ENCODE measurements at regions not wholly inside any gene's neighbourhood (a gene's known extent, or its start where the extent isn't known, plus 50 kb on each side); places are given as distances from the start of the nearest gene placed in this dataset.

GRCh38 chr14:51533872-51534553, 117.7 kb upstream of the FRMD6 start:
- DNase-seq (ENCODE audit: low spot score) = no peak
- H3K18ac ChIP-seq (ENCODE audit: low read length) = no peak overlapping the region
- H3K23ac ChIP-seq (ENCODE audit: low read depth, low read length, poor library complexity) = no peak overlapping the region
- no CpG with 5 or more reads among the region's 3 CpGs for WGBS, 2 donors (ENCODE audit: extremely low coverage in 2 of 2, insufficient read length in 2 of 2, insufficient replicate concordance in 1 of 2)
- no peak overlapping the region for H2AK5ac ChIP-seq (ENCODE audit: low read depth, low read length)
- peaks cover 0 to 15% of the 10 kb centered on the region in 2 donors for H3K4me1 ChIP-seq (ENCODE audit: control insufficient read depth in 2 of 2, insufficient read depth in 1 of 2, low read depth in 1 of 2, low read length in 2 of 2)
- no peak overlapping the region for H3K4me3 ChIP-seq (ENCODE audit: low read length in 2 of 2)
- no peak overlapping the region for H4K8ac ChIP-seq (ENCODE audit: low read depth, low read length)
- H2BK15ac ChIP-seq (ENCODE audit: low read length) = no peak overlapping the region
- no peak overlapping the region for H3K4ac ChIP-seq (ENCODE audit: low read length)
- H3K14ac ChIP-seq (ENCODE audit: low read length) = no peak overlapping the region
- H3K9ac ChIP-seq (ENCODE audit: low read depth, low read length, poor library complexity) = no peak overlapping the region
- H2BK120ac ChIP-seq (ENCODE audit: low read depth, low read length) = no peak overlapping the region
- H3K9me3 ChIP-seq (replicated peaks in 1 of 2; ENCODE audit: control insufficient read depth in 2 of 2, insufficient read depth in 1 of 2, low read depth in 1 of 2, low read length in 2 of 2) = peaks cover 0 to 7% of the 10 kb centered on the region in 2 donors
- H3K36me3 ChIP-seq (replicated peaks in 1 of 2; ENCODE audit: control insufficient read depth in 2 of 2, insufficient read depth in 2 of 2, low read length in 2 of 2) = no peaks in the 10 kb centered on the region
- H3K27ac ChIP-seq (replicated peaks; ENCODE audit: low read length) = no peak overlapping the region
- peak overlapping the region; percentile 82 for H2AFZ ChIP-seq (ENCODE audit: low read length)
- no peaks in the 10 kb centered on the region for H3K27me3 ChIP-seq (ENCODE audit: control insufficient read depth in 3 of 3, insufficient read depth in 3 of 3, low read depth in 1 of 3, low read length in 3 of 3)
- H4K91ac ChIP-seq (ENCODE audit: low read depth, low read length, poor library complexity) = no peak overlapping the region
- H2BK5ac ChIP-seq (ENCODE audit: low read length) = no peak overlapping the region
- no peaks in the 10 kb centered on the region for H3K79me1 ChIP-seq (ENCODE audit: low read depth, low read length)
- no peak overlapping the region for H3K4me2 ChIP-seq (ENCODE audit: insufficient read depth, low read length, poor library complexity, severe bottlenecking)
- H2BK12ac ChIP-seq (ENCODE audit: low read length) = no peak overlapping the region

- H2AK5ac ChIP-seq (ENCODE audit: low read depth, low read length) = no peak overlapping the region
- DNase-seq (ENCODE audit: low spot score) = no peak
- no peak overlapping the region for H3K4me2 ChIP-seq (ENCODE audit: insufficient read depth, low read length, poor library complexity, severe bottlenecking)
- H2BK12ac ChIP-seq (ENCODE audit: low read length) = no peak overlapping the region
- H3K4me3 ChIP-seq (ENCODE audit: low read length in 2 of 2) = no peak overlapping the region
- H3K18ac ChIP-seq (ENCODE audit: low read length) = no peak overlapping the region
- no peak overlapping the region for H4K8ac ChIP-seq (ENCODE audit: low read depth, low read length)
- H3K23ac ChIP-seq (ENCODE audit: low read depth, low read length, poor library complexity) = no peak overlapping the region
- H2BK5ac ChIP-seq (ENCODE audit: low read length) = no peak overlapping the region
- peaks cover under 1 to 15% of the 10 kb centered on the region in 2 donors for H3K4me1 ChIP-seq (ENCODE audit: control insufficient read depth in 2 of 2, insufficient read depth in 1 of 2, low read depth in 1 of 2, low read length in 2 of 2)
- H3K4ac ChIP-seq (ENCODE audit: low read length) = no peak overlapping the region
- H3K9ac ChIP-seq (ENCODE audit: low read depth, low read length, poor library complexity) = no peak overlapping the region
- no peak overlapping the region for H3K14ac ChIP-seq (ENCODE audit: low read length)
- H3K27ac ChIP-seq (replicated peaks; ENCODE audit: low read length) = no peak overlapping the region
- peaks cover 0 to 7% of the 10 kb centered on the region in 2 donors for H3K9me3 ChIP-seq (replicated peaks in 1 of 2; ENCODE audit: control insufficient read depth in 2 of 2, insufficient read depth in 1 of 2, low read depth in 1 of 2, low read length in 2 of 2)
- H4K91ac ChIP-seq (ENCODE audit: low read depth, low read length, poor library complexity) = no peak overlapping the region
- H3K36me3 ChIP-seq (replicated peaks in 1 of 2; ENCODE audit: control insufficient read depth in 2 of 2, insufficient read depth in 2 of 2, low read length in 2 of 2) = no peaks in the 10 kb centered on the region
- H2BK120ac ChIP-seq (ENCODE audit: low read depth, low read length) = no peak overlapping the region
- no CpG with 5 or more reads among the region's 4 CpGs for WGBS, 2 donors (ENCODE audit: extremely low coverage in 2 of 2, insufficient read length in 2 of 2, insufficient replicate concordance in 1 of 2)
- no peaks in the 10 kb centered on the region for H3K79me1 ChIP-seq (ENCODE audit: low read depth, low read length)
- no peak overlapping the region for H2BK15ac ChIP-seq (ENCODE audit: low read length)
- no peaks in the 10 kb centered on the region for H3K27me3 ChIP-seq (ENCODE audit: control insufficient read depth in 3 of 3, insufficient read depth in 3 of 3, low read depth in 1 of 3, low read length in 3 of 3)
- peak overlapping the region; percentile 82 for H2AFZ ChIP-seq (ENCODE audit: low read length)
Measured at GRCh38 chr14:51534610-51535011, 117.1 kb upstream of the FRMD6 start.

- Histone ChIP-seq H3K9me3 (replicated peaks in 1 of 2; ENCODE audit: control insufficient read depth in 2 of 2, insufficient read depth in 1 of 2, low read depth in 1 of 2, low read length in 2 of 2) (peaks cover 0 to 7% of the 10 kb centered on the region in 2 donors), H3K4ac (ENCODE audit: low read length) (no peak overlapping the region), H4K91ac (ENCODE audit: low read depth, low read length, poor library complexity) (no peak overlapping the region), H3K14ac (ENCODE audit: low read length) (no peak overlapping the region), H2BK120ac (ENCODE audit: low read depth, low read length) (no peak overlapping the region), H3K18ac (ENCODE audit: low read length) (no peak overlapping the region), H3K36me3 (replicated peaks in 1 of 2; ENCODE audit: control insufficient read depth in 2 of 2, insufficient read depth in 2 of 2, low read length in 2 of 2) (no peaks in the 10 kb centered on the region), H2BK12ac (ENCODE audit: low read length) (no peak overlapping the region), H2AFZ (ENCODE audit: low read length) (no peak overlapping the region), H2BK5ac (ENCODE audit: low read length) (no peak overlapping the region), H3K27ac (replicated peaks; ENCODE audit: low read length) (no peak overlapping the region), H3K23ac (ENCODE audit: low read depth, low read length, poor library complexity) (no peak overlapping the region), H3K79me1 (ENCODE audit: low read depth, low read length) (no peaks in the 10 kb centered on the region), H2AK5ac (ENCODE audit: low read depth, low read length) (no peak overlapping the region), H3K4me1 (ENCODE audit: control insufficient read depth in 2 of 2, insufficient read depth in 1 of 2, low read depth in 1 of 2, low read length in 2 of 2) (peaks cover 2 to 21% of the 10 kb centered on the region in 2 donors), H3K4me2 (ENCODE audit: insufficient read depth, low read length, poor library complexity, severe bottlenecking) (no peak overlapping the region), H3K4me3 (ENCODE audit: low read length in 2 of 2) (no peak overlapping the region), H3K9ac (ENCODE audit: low read depth, low read length, poor library complexity) (no peak overlapping the region), H2BK15ac (ENCODE audit: low read length) (no peak overlapping the region), H3K27me3 (ENCODE audit: control insufficient read depth in 3 of 3, insufficient read depth in 3 of 3, low read depth in 1 of 3, low read length in 3 of 3) (no peaks in the 10 kb centered on the region), H4K8ac (ENCODE audit: low read depth, low read length) (no peak overlapping the region)
- WGBS, 2 donors (ENCODE audit: extremely low coverage in 2 of 2, insufficient read length in 2 of 2, insufficient replicate concordance in 1 of 2) = no CpG with 5 or more reads among the region's 2 CpGs
- DNase-seq (ENCODE audit: low spot score) = no peak
Measured at GRCh38 chr14:51535443-51536044, 116.2 kb upstream of the FRMD6 start.

GRCh38 chr14:51538973-51539372, 112.7 kb upstream of the FRMD6 start:
- H2BK5ac ChIP-seq (ENCODE audit: low read length) = no peak overlapping the region
- H3K18ac ChIP-seq (ENCODE audit: low read length) = no peak overlapping the region
- H3K4me2 ChIP-seq (ENCODE audit: insufficient read depth, low read length, poor library complexity, severe bottlenecking) = no peak overlapping the region
- no peak overlapping the region for H3K27ac ChIP-seq (replicated peaks; ENCODE audit: low read length)
- no CpG with 5 or more reads among the region's 1 CpG for WGBS, 2 donors (ENCODE audit: extremely low coverage in 2 of 2, insufficient read length in 2 of 2, insufficient replicate concordance in 1 of 2)
- no peak overlapping the region for H3K14ac ChIP-seq (ENCODE audit: low read length)
- peaks cover 0 to 7% of the 10 kb centered on the region in 2 donors for H3K9me3 ChIP-seq (replicated peaks in 1 of 2; ENCODE audit: control insufficient read depth in 2 of 2, insufficient read depth in 1 of 2, low read depth in 1 of 2, low read length in 2 of 2)
- no peak overlapping the region for H3K4ac ChIP-seq (ENCODE audit: low read length)
- no peak overlapping the region for H3K23ac ChIP-seq (ENCODE audit: low read depth, low read length, poor library complexity)
- H2BK12ac ChIP-seq (ENCODE audit: low read length) = no peak overlapping the region
- no peak overlapping the region for H4K8ac ChIP-seq (ENCODE audit: low read depth, low read length)
- DNase-seq (ENCODE audit: low spot score) = no peak
- H2AK5ac ChIP-seq (ENCODE audit: low read depth, low read length) = no peak overlapping the region
- H3K9ac ChIP-seq (ENCODE audit: low read depth, low read length, poor library complexity) = no peak overlapping the region
- no peak overlapping the region for H2BK120ac ChIP-seq (ENCODE audit: low read depth, low read length)
- peaks cover 2 to 16% of the 10 kb centered on the region in 2 donors for H3K4me1 ChIP-seq (ENCODE audit: control insufficient read depth in 2 of 2, insufficient read depth in 1 of 2, low read depth in 1 of 2, low read length in 2 of 2)
- no peaks in the 10 kb centered on the region for H3K27me3 ChIP-seq (ENCODE audit: control insufficient read depth in 3 of 3, insufficient read depth in 3 of 3, low read depth in 1 of 3, low read length in 3 of 3)
- no peaks in the 10 kb centered on the region for H3K36me3 ChIP-seq (replicated peaks in 1 of 2; ENCODE audit: control insufficient read depth in 2 of 2, insufficient read depth in 2 of 2, low read length in 2 of 2)
- H3K4me3 ChIP-seq (ENCODE audit: low read length in 2 of 2) = no peak overlapping the region
- H3K79me1 ChIP-seq (ENCODE audit: low read depth, low read length) = no peaks in the 10 kb centered on the region
- no peak overlapping the region for H2BK15ac ChIP-seq (ENCODE audit: low read length)
- H2AFZ ChIP-seq (ENCODE audit: low read length) = no peak overlapping the region
- no peak overlapping the region for H4K91ac ChIP-seq (ENCODE audit: low read depth, low read length, poor library complexity)

Data from neuronal stem cell (in vitro differentiated cells).